ENCODE measurements at regions not wholly inside any gene's neighbourhood (a gene's known extent, or its start where the extent isn't known, plus 50 kb on each side); places are given as distances from the start of the nearest gene placed in this dataset.

DNA sequence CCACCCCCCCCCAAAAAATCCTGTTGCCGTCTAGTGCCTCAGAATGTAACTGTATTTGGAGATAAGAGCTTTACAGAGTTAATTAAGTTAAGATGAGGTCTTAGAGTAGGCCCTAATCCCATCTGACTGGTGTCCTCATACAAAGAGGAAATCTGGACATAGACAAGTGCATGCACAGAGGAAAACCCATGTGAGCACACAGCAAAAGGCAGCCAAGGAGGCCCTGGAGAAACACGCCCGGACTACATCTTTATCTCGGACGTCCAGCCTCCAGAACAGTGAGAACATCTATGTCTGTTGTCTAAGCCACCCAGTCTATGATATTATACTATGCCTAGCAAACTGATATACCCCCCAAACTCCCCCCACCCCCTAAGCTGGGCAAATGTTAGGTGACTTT is 193.8 kb downstream of the KATNAL1 start:
- Histone ChIP-seq H3K27me3 (ENCODE audit: control insufficient read depth, insufficient read depth, low read length) (no peaks in the 10 kb centered on the region), H3K4me3 (ENCODE audit: low read length in 3 of 3) (no peak overlapping the region), H3K36me3 (ENCODE audit: control insufficient read depth in 2 of 3, insufficient read depth in 3 of 3, low read length in 3 of 3) (no peaks in the 10 kb centered on the region), H3K9ac (ENCODE audit: low read length in 3 of 3) (no peak overlapping the region), H3K9me3 (ENCODE audit: control insufficient read depth in 2 of 3, insufficient read depth in 1 of 3, low read length in 3 of 3) (no peaks in the 10 kb centered on the region), H3K27ac (ENCODE audit: low read depth in 2 of 2, low read length in 2 of 2) (peak overlapping the region in 1 of 2 donors; percentile 66), H3K4me1 (ENCODE audit: control insufficient read depth in 2 of 3, insufficient read depth in 2 of 3, low read depth in 1 of 3, low read length in 3 of 3) (peaks cover 0 to 7% (median 4%) of the 10 kb centered on the region in 3 donors)
- intact Hi-C loops (cut with DNase I), result loop anchor here (5.0 to 10.0 kb wide), 2 partner anchors 339 to 606 kb away; no protein-coding TSS in a partner anchor
- TF ChIP-seq, protein P1, sequence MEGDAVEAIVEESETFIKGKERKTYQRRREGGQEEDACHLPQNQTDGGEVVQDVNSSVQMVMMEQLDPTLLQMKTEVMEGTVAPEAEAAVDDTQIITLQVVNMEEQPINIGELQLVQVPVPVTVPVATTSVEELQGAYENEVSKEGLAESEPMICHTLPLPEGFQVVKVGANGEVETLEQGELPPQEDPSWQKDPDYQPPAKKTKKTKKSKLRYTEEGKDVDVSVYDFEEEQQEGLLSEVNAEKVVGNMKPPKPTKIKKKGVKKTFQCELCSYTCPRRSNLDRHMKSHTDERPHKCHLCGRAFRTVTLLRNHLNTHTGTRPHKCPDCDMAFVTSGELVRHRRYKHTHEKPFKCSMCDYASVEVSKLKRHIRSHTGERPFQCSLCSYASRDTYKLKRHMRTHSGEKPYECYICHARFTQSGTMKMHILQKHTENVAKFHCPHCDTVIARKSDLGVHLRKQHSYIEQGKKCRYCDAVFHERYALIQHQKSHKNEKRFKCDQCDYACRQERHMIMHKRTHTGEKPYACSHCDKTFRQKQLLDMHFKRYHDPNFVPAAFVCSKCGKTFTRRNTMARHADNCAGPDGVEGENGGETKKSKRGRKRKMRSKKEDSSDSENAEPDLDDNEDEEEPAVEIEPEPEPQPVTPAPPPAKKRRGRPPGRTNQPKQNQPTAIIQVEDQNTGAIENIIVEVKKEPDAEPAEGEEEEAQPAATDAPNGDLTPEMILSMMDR (IDR thresholded peaks at IDR 0.05; ENCODE audit: borderline replicate concordance, extremely low read depth, insufficient read depth), result no peak
- DNase-seq (no peak), FAIRE-seq (no peak)

DNA sequence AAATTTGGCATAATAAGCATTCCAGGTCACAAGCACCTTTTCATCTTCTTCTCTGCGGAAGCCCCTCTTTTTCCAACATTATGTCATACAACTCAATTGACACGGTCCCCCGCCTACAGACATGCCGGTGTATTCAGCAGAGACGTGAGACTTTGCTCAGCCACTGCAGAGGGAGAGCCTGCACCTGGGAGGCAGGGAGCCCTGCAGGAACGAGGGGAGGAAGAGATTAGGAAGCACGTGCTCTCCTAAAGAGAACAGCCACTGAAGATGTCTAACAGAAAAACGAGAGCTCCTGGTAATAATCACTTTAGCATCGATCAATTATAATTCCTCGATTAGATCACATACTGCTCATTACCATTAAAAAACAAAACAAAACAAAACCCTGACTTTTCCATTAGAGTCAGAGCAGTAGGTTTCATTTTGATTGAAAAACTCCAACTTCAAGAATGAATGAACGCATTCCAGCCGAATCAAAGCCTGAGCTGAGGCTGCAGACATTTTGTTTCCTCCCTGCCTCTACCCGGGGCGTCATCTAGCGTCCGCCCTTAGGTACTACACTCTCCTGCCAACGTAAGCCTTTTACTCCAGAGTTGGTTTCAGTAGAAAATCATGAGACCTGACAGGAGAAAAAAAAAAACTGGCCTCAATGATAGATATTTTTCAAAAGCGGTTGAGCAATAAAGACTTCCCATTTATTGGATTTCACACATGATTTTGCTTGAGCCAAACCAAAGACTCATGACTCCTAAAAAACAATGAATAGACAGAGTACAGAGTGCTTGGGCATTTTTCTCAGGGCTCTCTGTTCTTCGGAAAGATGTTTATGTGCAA is 194.5 kb downstream of the KATNAL1 start:
- DNase-seq (peak; percentile 85 to 92 (median 89)), FAIRE-seq (peak; percentile 95)
- intact Hi-C loops (cut with DNase I), result loop anchor here (5.0 to 10.0 kb wide), 2 partner anchors 338 to 606 kb away; no protein-coding TSS in a partner anchor
- Histone ChIP-seq H3K9me3 (ENCODE audit: control insufficient read depth in 2 of 3, insufficient read depth in 1 of 3, low read length in 3 of 3) (no peaks in the 10 kb centered on the region), H3K9ac (ENCODE audit: low read length in 3 of 3) (peak overlapping the region in 2 of 3 donors; percentile 16 to 46), H3K4me1 (ENCODE audit: control insufficient read depth in 2 of 3, insufficient read depth in 2 of 3, low read depth in 1 of 3, low read length in 3 of 3) (peaks cover 0 to 7% (median 4%) of the 10 kb centered on the region in 3 donors), H3K4me3 (ENCODE audit: low read length in 3 of 3) (peak overlapping the region in 2 of 3 donors; percentile 30 to 51), H3K27me3 (ENCODE audit: control insufficient read depth, insufficient read depth, low read length) (no peaks in the 10 kb centered on the region), H3K36me3 (ENCODE audit: control insufficient read depth in 2 of 3, insufficient read depth in 3 of 3, low read length in 3 of 3) (no peaks in the 10 kb centered on the region), H3K27ac (ENCODE audit: low read depth in 2 of 2, low read length in 2 of 2) (no peak overlapping the region)
- TF ChIP-seq, protein P1 (IDR thresholded peaks at IDR 0.05; ENCODE audit: borderline replicate concordance, extremely low read depth, insufficient read depth), result peak; percentile 99

DNA sequence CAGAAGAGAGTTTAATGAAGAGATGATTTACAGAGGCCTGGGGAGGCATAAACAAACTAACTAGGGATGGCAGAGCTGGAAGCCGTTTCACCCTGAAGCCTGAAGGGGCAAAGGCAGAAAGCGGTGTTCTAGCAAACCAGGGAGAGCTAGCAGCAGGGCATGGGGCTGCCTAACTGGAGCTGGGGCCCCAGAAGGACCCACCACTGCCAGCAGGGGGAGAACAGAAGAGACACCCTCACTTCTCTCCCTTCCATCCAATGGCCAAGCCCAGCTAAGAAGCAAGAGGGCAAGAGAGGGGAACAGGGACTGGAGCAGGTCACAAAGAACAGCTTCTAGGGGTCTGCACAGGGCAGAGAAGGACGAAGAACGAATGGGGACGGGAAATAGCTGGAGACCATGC is 195.5 kb downstream of the KATNAL1 start:
- DNase-seq (peak in 2 of 5 donors; percentile 41 to 45), FAIRE-seq (no peak)
- Histone ChIP-seq H3K9me3 (ENCODE audit: control insufficient read depth in 2 of 3, insufficient read depth in 1 of 3, low read length in 3 of 3) (no peaks in the 10 kb centered on the region), H3K27ac (ENCODE audit: low read depth in 2 of 2, low read length in 2 of 2) (no peak overlapping the region), H3K9ac (ENCODE audit: low read length in 3 of 3) (no peak overlapping the region), H3K4me3 (ENCODE audit: low read length in 3 of 3) (no peak overlapping the region), H3K36me3 (ENCODE audit: control insufficient read depth in 2 of 3, insufficient read depth in 3 of 3, low read length in 3 of 3) (no peaks in the 10 kb centered on the region), H3K27me3 (ENCODE audit: control insufficient read depth, insufficient read depth, low read length) (no peaks in the 10 kb centered on the region), H3K4me1 (ENCODE audit: control insufficient read depth in 2 of 3, insufficient read depth in 2 of 3, low read depth in 1 of 3, low read length in 3 of 3) (peaks cover 0 to 7% (median 4%) of the 10 kb centered on the region in 3 donors)
- TF ChIP-seq, protein P1 (IDR thresholded peaks at IDR 0.05; ENCODE audit: borderline replicate concordance, extremely low read depth, insufficient read depth), result no peak
- intact Hi-C loops (cut with DNase I), result loop anchor here (5.0 to 10.0 kb wide), 2 partner anchors 337 to 605 kb away; no protein-coding TSS in a partner anchor

Measured in kidney (tissue), 13 donors.